ENCODE measurements at regions not wholly inside any gene's neighbourhood (a gene's known extent, or its start where the extent isn't known, plus 50 kb on each side); places are given as distances from the start of the nearest gene placed in this dataset.

- TF ChIP-seq POLR2A (IDR thresholded peaks at IDR 0.05) = no peak
- TF ChIP-seq CTCF (IDR thresholded peaks at IDR 0.05) = no peak
Observed at GRCh38 chr12:67426067-67426466, 156.9 kb downstream of the CAND1 start.
